NOMO-1 treated with DMSO at 0.1 percent for 48 hours (cell line): ENCODE measurements at regions not wholly inside any gene's neighbourhood (a gene's known extent, or its start where the extent isn't known, plus 50 kb on each side); places are given as distances from the start of the nearest gene placed in this dataset.
"Not testable (repeated sequence)": the region's sequence is repeated elsewhere in the genome, so short reads cannot be mapped to it uniquely, and the experiment has no call there.

Source experiments
- DNase-seq: peaks from one replicate; lab custom pipeline; 2025; ENCODE audit not compliant: unreplicated experiment; lab: John Stamatoyannopoulos, UW

- not testable (repeated sequence) for DNase-seq
These were observed 137.5 kb downstream of the DUSP10 start for GRCh38 chr1:221604390-221604789.

- no peak for DNase-seq
These were observed 136.9 kb downstream of the DUSP10 start for GRCh38 chr1:221604948-221605347.

GRCh38 chr1:221605569-221605968 lies 136.3 kb downstream of the DUSP10 start:
- DNase-seq = no peak

- DNase-seq = no peak
These were observed 135.6 kb downstream of the DUSP10 start for GRCh38 chr1:221606256-221606655.

- DNase-seq = no peak
These were observed 133.0 kb downstream of the DUSP10 start for GRCh38 chr1:221608835-221609320.

GRCh38 chr1:221611656-221612046 lies 130.2 kb downstream of the DUSP10 start:
- no peak for DNase-seq

GRCh38 chr1:221612047-221612777 lies 129.7 kb downstream of the DUSP10 start:
- DNase-seq = no peak

GRCh38 chr1:221620437-221621384 lies 121.2 kb downstream of the DUSP10 start:
- DNase-seq = no peak

- DNase-seq = no peak
These were observed 120.2 kb downstream of the DUSP10 start for GRCh38 chr1:221621683-221622082.

GRCh38 chr1:221622389-221622788 lies 119.5 kb downstream of the DUSP10 start:
- no peak for DNase-seq

- no peak for DNase-seq
These were observed 116.9 kb downstream of the DUSP10 start for GRCh38 chr1:221625026-221625425.

- DNase-seq = no peak
These were observed 115.8 kb downstream of the DUSP10 start for GRCh38 chr1:221626041-221626440.

- no peak for DNase-seq
These were observed 111.7 kb downstream of the DUSP10 start for GRCh38 chr1:221630236-221630635.

- DNase-seq = no peak
These were observed 110.3 kb downstream of the DUSP10 start for GRCh38 chr1:221631556-221631955.

GRCh38 chr1:221632072-221632471 lies 109.8 kb downstream of the DUSP10 start:
- DNase-seq = no peak

- DNase-seq = no peak
These were observed 108.0 kb downstream of the DUSP10 start for GRCh38 chr1:221633841-221634409.

- no peak for DNase-seq
These were observed 107.3 kb downstream of the DUSP10 start for GRCh38 chr1:221634606-221635005.

GRCh38 chr1:221635305-221635704 lies 106.6 kb downstream of the DUSP10 start:
- DNase-seq = no peak

- no peak for DNase-seq
These were observed 105.8 kb downstream of the DUSP10 start for GRCh38 chr1:221636096-221636495.

GRCh38 chr1:221636967-221637366 lies 104.9 kb downstream of the DUSP10 start:
- DNase-seq = no peak

- no peak for DNase-seq
These were observed 104.2 kb downstream of the DUSP10 start for GRCh38 chr1:221637641-221638041.

GRCh38 chr1:221638595-221638994 lies 103.3 kb downstream of the DUSP10 start:
- no peak for DNase-seq
